PC-9 (cell line): ENCODE measurements at regions not wholly inside any gene's neighbourhood (a gene's known extent, or its start where the extent isn't known, plus 50 kb on each side); places are given as distances from the start of the nearest gene placed in this dataset.

Experiments
- BruUV-seq: library from RNA; stranded (reverse); fragments of 400-500 nt; replicated peaks from 2 replicates; lab custom pipeline; 2021; lab: Mats Ljungman, UMichigan
- CTCF ChIA-PET: fragments of 300-600 bp; sonication (Branson Sonifier 250); formaldehyde crosslinking; loops from one replicate; lab custom pipeline; 2022; ENCODE audit warnings: antibody characterized with exemption; lab: Charles Lee
- POLR2A ChIA-PET: fragments of 300-600 bp; sonication (Branson Sonifier 250); formaldehyde crosslinking; loops from one replicate; lab custom pipeline; 2022; ENCODE audit warnings: antibody characterized with exemption; ENCODE audit not compliant: unreplicated experiment; lab: Charles Lee
- DNase-seq, 2 experiments: peaks; one replicate each; pipeline versions ENCODE4 v3.0.0 to v3.0.0-alpha.2; 2015 to 2022; ENCODE audit warnings: mixed read lengths in 1 of 2
- H2AFZ ChIP-seq: fragments of 200-600 bp; sonication (generic); 2 replicates; pipeline ENCODE4 v1.8.1; 2017; ENCODE audit warnings: antibody characterized with exemption
- H3F3A ChIP-seq: fragments of 200-600 bp; sonication (generic); 2 replicates; pipeline ENCODE4 v1.8.1; 2017; ENCODE audit warnings: antibody characterized with exemption, mild to moderate bottlenecking, low read depth; ENCODE audit not compliant: insufficient read depth
- H3K27ac ChIP-seq: fragments of 200-600 bp; sonication (generic); 2 replicates; pipeline ENCODE4 v1.6.1; 2016; ENCODE audit warnings: mixed run types
- H3K27me3 ChIP-seq: fragments of 200-600 bp; sonication (generic); 2 replicates; pipeline ENCODE4 v1.6.1; 2016; ENCODE audit warnings: low read depth, mixed run types; ENCODE audit not compliant: insufficient read depth
- H3K36me3 ChIP-seq: fragments of 200-600 bp; sonication (generic); 2 replicates; pipeline ENCODE4 v1.6.1; 2016; ENCODE audit warnings: low read depth, mixed run types
- H3K4me1 ChIP-seq: fragments of 200-600 bp; sonication (generic); replicated peaks from 2 replicates; pipeline ENCODE4 v1.6.1; 2016; ENCODE audit warnings: mixed run types; ENCODE audit not compliant: insufficient read depth
- H3K4me2 ChIP-seq: fragments of 200-600 bp; sonication (generic); 2 replicates; pipeline ENCODE4 v1.6.1; 2017; ENCODE audit warnings: mixed run types
- H3K4me3 ChIP-seq: fragments of 200-600 bp; sonication (generic); 2 replicates; pipeline ENCODE4 v1.6.1; 2016; ENCODE audit warnings: mixed run types
- H3K79me2 ChIP-seq: fragments of 200-600 bp; sonication (generic); 2 replicates; pipeline ENCODE4 v1.6.1; 2017; ENCODE audit warnings: low read depth, mixed run types
- H3K9me2 ChIP-seq: fragments of 200-600 bp; sonication (generic); 2 replicates; pipeline ENCODE4 v1.8.1; 2017; ENCODE audit warnings: mild to moderate bottlenecking; ENCODE audit not compliant: insufficient read depth
- H3K9me3 ChIP-seq: fragments of 200-600 bp; sonication (generic); 2 replicates; pipeline ENCODE4 v1.8.1; 2016; ENCODE audit warnings: low read depth; ENCODE audit not compliant: insufficient read depth
- H4K20me1 ChIP-seq: fragments of 200-600 bp; sonication (generic); 2 replicates; pipeline ENCODE4 v1.8.1; 2017; ENCODE audit not compliant: insufficient read depth
- EZH2 ChIP-seq: fragments of 200-600 bp; sonication (generic); IDR thresholded peaks from 2 replicates; pipeline ENCODE4 v1.8.0; 2017; ENCODE audit warnings: antibody characterized with exemption, low read depth
- intact Hi-C: fragments of 100-400 bp; cut with micrococcal nuclease; formaldehyde crosslinking; loops from one replicate; pipeline ENCODE4 v1.10.0; 2022; ENCODE audit not compliant: unreplicated experiment
- TF ChIP-seq, protein P1 (sequence below): fragments of 200-600 bp; sonication (generic); conservative IDR thresholded peaks from 2 replicates; pipeline ENCODE4 v1.6.1; 2017; ENCODE audit warnings: mixed run types, antibody characterized with exemption, mild to moderate bottlenecking, moderate library complexity

DNA sequence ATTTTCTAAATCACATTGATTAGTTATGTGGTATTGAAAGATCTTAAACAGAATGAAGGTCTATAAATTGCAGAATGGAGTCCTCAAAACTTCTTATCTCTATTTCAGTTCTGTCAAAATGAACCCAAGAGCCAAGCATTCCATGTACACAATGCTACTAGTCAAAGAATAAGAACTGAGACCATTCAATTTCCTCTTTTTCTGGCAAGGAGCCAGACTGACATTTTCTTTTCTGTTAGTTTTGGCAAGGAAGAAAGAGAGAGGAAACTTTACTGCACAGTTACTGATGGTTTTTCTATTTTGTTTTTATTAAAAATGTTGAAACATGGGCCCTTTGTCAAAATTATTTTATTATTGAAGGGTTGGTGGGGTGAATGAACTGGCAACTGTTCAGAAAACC, 181.8 kb upstream of the FERD3L start:
- Histone ChIP-seq H3K79me2 (no peaks in the 10 kb centered on the region), H3K4me3 (no peak overlapping the region), H3K4me2 (no peak overlapping the region), H3K9me3 (no peaks in the 10 kb centered on the region), H2AFZ (no peak overlapping the region), H3K36me3 (no peaks in the 10 kb centered on the region), H4K20me1 (no peaks in the 10 kb centered on the region), H3K27me3 (no peaks in the 10 kb centered on the region), H3K27ac (no peak overlapping the region), H3F3A (no peaks in the 10 kb centered on the region), H3K4me1 (no peaks in the 10 kb centered on the region), H3K9me2 (no peaks in the 10 kb centered on the region)
- POLR2A ChIA-PET = no interaction called here
- DNase-seq = no peak
- TF ChIP-seq, protein P1, sequence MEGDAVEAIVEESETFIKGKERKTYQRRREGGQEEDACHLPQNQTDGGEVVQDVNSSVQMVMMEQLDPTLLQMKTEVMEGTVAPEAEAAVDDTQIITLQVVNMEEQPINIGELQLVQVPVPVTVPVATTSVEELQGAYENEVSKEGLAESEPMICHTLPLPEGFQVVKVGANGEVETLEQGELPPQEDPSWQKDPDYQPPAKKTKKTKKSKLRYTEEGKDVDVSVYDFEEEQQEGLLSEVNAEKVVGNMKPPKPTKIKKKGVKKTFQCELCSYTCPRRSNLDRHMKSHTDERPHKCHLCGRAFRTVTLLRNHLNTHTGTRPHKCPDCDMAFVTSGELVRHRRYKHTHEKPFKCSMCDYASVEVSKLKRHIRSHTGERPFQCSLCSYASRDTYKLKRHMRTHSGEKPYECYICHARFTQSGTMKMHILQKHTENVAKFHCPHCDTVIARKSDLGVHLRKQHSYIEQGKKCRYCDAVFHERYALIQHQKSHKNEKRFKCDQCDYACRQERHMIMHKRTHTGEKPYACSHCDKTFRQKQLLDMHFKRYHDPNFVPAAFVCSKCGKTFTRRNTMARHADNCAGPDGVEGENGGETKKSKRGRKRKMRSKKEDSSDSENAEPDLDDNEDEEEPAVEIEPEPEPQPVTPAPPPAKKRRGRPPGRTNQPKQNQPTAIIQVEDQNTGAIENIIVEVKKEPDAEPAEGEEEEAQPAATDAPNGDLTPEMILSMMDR = no peak
- TF ChIP-seq EZH2 = no peak
- intact Hi-C loops = no loop called here
- CTCF ChIA-PET = no interaction called here
- no TSS peak for BruUV-seq

DNA sequence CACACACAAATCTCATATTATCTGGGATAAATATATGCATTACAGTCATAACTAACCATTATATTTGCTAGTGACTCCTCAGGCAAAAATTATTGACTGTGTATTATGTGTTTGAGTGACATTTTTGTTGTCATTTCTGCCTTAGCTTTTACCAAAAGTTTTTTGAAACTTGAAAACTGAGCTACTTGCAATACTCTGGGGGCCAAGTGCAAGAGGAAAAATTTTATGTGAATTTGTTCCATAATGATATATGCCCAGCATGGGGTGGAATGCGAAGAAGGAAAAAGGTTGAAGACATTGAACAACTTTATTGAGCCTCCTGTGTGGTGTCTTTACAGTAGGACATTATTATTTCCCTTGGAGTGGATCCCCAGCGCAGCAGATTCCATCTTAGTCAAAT, 176.8 kb upstream of the FERD3L start:
- H3K9me3 ChIP-seq = no peaks in the 10 kb centered on the region
- H3F3A ChIP-seq = no peaks in the 10 kb centered on the region
- intact Hi-C loops = no loop called here
- H3K79me2 ChIP-seq = no peaks in the 10 kb centered on the region
- no peak overlapping the region for H3K4me3 ChIP-seq
- CTCF ChIA-PET = no interaction called here
- no peak overlapping the region for H3K27ac ChIP-seq
- no peaks in the 10 kb centered on the region for H4K20me1 ChIP-seq
- no TSS peak for BruUV-seq
- H3K9me2 ChIP-seq = no peaks in the 10 kb centered on the region
- no peak overlapping the region for H2AFZ ChIP-seq
- no peaks in the 10 kb centered on the region for H3K36me3 ChIP-seq
- no peak for DNase-seq
- no peak overlapping the region for H3K4me2 ChIP-seq
- no peaks in the 10 kb centered on the region for H3K4me1 ChIP-seq
- no peaks in the 10 kb centered on the region for H3K27me3 ChIP-seq
- TF ChIP-seq, protein P1 = no peak
- no peak for TF ChIP-seq EZH2
- POLR2A ChIA-PET = interaction anchor here (0.6 kb wide), 1 partner anchor 244 kb away, joined by 4 read pairs; no protein-coding TSS in a partner anchor

DNA sequence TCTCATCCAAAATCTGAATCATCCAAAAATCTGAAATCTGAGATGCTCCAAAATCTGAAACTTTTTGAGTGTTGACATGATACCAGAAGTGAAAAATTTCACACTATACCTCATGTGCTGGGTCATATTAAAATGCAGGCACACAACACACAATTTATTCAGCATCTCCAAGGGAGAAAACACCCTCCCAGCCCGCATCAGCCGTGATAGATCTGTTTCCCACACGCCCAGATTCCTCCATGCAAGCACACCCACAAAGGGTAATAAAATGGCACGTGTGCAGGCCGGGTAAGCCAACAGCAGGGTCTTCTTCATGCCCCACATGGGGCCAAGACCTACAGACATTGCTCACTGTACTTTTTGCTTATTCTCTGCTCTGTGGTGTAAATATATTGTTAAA, 173.1 kb upstream of the FERD3L start:
- Histone ChIP-seq H3K27ac (no peak overlapping the region), H3K36me3 (no peaks in the 10 kb centered on the region), H3K4me1 (no peaks in the 10 kb centered on the region), H2AFZ (no peak overlapping the region; the same call in 1 of the 2 replicates), H3K27me3 (no peaks in the 10 kb centered on the region), H3F3A (no peaks in the 10 kb centered on the region), H3K79me2 (no peaks in the 10 kb centered on the region), H3K9me2 (no peaks in the 10 kb centered on the region), H3K9me3 (no peaks in the 10 kb centered on the region), H3K4me2 (no peak overlapping the region), H4K20me1 (no peaks in the 10 kb centered on the region), H3K4me3 (no peak overlapping the region)
- no peak for DNase-seq
- BruUV-seq = no TSS peak
- no peak for TF ChIP-seq EZH2
- TF ChIP-seq, protein P1 = no peak
- intact Hi-C loops = no loop called here
- ChIA-PET CTCF (no interaction called here), POLR2A (no interaction called here)
